ENCODE measurements at regions not wholly inside any gene's neighbourhood (a gene's known extent, or its start where the extent isn't known, plus 50 kb on each side); places are given as distances from the start of the nearest gene placed in this dataset.

GRCh38 chr12:91496337-91496736 is 313.7 kb upstream of the DCN start:
- Histone ChIP-seq H3K9me3 (ENCODE audit: insufficient read depth, low read depth) (no peaks in the 10 kb centered on the region), H3K9me2 (ENCODE audit: insufficient read depth) (no peaks in the 10 kb centered on the region), H3K79me2 (ENCODE audit: low read depth) (no peaks in the 10 kb centered on the region), H3K27ac (no peak overlapping the region), H3K27me3 (ENCODE audit: insufficient read depth, low read depth) (no peaks in the 10 kb centered on the region), H2AFZ (no peak overlapping the region), H3F3A (ENCODE audit: insufficient read depth, low read depth) (no peaks in the 10 kb centered on the region), H3K4me2 (no peak overlapping the region), H3K4me1 (replicated peaks; ENCODE audit: insufficient read depth) (no peaks in the 10 kb centered on the region), H4K20me1 (ENCODE audit: insufficient read depth) (no peaks in the 10 kb centered on the region), H3K4me3 (no peak overlapping the region), H3K36me3 (ENCODE audit: low read depth) (no peaks in the 10 kb centered on the region)
- no peak for TF ChIP-seq EZH2 (IDR thresholded peaks at IDR 0.05; ENCODE audit: low read depth)
- TF ChIP-seq, protein P1, sequence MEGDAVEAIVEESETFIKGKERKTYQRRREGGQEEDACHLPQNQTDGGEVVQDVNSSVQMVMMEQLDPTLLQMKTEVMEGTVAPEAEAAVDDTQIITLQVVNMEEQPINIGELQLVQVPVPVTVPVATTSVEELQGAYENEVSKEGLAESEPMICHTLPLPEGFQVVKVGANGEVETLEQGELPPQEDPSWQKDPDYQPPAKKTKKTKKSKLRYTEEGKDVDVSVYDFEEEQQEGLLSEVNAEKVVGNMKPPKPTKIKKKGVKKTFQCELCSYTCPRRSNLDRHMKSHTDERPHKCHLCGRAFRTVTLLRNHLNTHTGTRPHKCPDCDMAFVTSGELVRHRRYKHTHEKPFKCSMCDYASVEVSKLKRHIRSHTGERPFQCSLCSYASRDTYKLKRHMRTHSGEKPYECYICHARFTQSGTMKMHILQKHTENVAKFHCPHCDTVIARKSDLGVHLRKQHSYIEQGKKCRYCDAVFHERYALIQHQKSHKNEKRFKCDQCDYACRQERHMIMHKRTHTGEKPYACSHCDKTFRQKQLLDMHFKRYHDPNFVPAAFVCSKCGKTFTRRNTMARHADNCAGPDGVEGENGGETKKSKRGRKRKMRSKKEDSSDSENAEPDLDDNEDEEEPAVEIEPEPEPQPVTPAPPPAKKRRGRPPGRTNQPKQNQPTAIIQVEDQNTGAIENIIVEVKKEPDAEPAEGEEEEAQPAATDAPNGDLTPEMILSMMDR (conservative IDR thresholded peaks at IDR 0.05), result no peak
- DNase-seq, result no peak
- no TSS peak for BruUV-seq (replicated peaks)
- POLR2A ChIA-PET (ENCODE audit: unreplicated experiment), result interaction anchor here (0.6 kb wide), 1 partner anchor 228 kb away, joined by 3 read pairs; no protein-coding TSS in a partner anchor
- CTCF ChIA-PET, result no interaction called here
- intact Hi-C loops (cut with micrococcal nuclease; ENCODE audit: unreplicated experiment), result no loop called here

GRCh38 chr12:91493308-91493707 is 310.7 kb upstream of the DCN start:
- Histone ChIP-seq H4K20me1 (ENCODE audit: insufficient read depth) (no peaks in the 10 kb centered on the region), H3K9me2 (ENCODE audit: insufficient read depth) (no peaks in the 10 kb centered on the region), H3K27me3 (ENCODE audit: insufficient read depth, low read depth) (no peaks in the 10 kb centered on the region), H3K9me3 (ENCODE audit: insufficient read depth, low read depth) (no peaks in the 10 kb centered on the region), H3F3A (ENCODE audit: insufficient read depth, low read depth) (no peaks in the 10 kb centered on the region), H3K4me3 (no peak overlapping the region), H2AFZ (no peak overlapping the region), H3K36me3 (ENCODE audit: low read depth) (no peaks in the 10 kb centered on the region), H3K79me2 (ENCODE audit: low read depth) (no peaks in the 10 kb centered on the region), H3K4me2 (no peak overlapping the region), H3K27ac (no peak overlapping the region), H3K4me1 (replicated peaks; ENCODE audit: insufficient read depth) (no peaks in the 10 kb centered on the region)
- no peak for DNase-seq
- intact Hi-C loops (cut with micrococcal nuclease; ENCODE audit: unreplicated experiment), result no loop called here
- no TSS peak for BruUV-seq (replicated peaks)
- ChIA-PET CTCF (no interaction called here), POLR2A (ENCODE audit: unreplicated experiment) (no interaction called here)
- TF ChIP-seq, protein P1 (conservative IDR thresholded peaks at IDR 0.05), result no peak
- TF ChIP-seq EZH2 (IDR thresholded peaks at IDR 0.05; ENCODE audit: low read depth), result no peak

DNA sequence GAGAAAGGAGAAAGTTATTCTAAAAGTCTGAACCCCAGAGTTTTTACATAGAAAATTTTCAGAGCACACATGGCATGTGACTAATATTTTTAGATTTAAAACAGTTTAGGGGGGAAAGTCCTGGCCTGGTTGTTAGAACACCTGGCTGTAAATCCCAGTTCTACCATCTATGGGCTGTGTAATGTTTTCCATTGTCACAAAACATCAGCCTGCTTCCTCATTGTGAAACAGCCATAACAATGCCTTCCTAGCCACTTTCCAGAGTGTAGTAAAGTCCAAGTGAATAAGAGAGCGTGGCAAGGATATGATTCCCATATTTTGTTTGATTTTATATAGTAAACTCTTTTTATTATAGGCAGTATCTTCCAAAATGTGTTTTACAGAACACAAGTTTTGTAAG is 310.0 kb upstream of the DCN start:
- Histone ChIP-seq H3K36me3 (ENCODE audit: low read depth) (no peaks in the 10 kb centered on the region), H3K4me3 (no peak overlapping the region), H2AFZ (no peak overlapping the region), H3F3A (ENCODE audit: insufficient read depth, low read depth) (no peaks in the 10 kb centered on the region), H4K20me1 (ENCODE audit: insufficient read depth) (no peaks in the 10 kb centered on the region), H3K4me2 (no peak overlapping the region), H3K9me2 (ENCODE audit: insufficient read depth) (no peaks in the 10 kb centered on the region), H3K4me1 (replicated peaks; ENCODE audit: insufficient read depth) (no peaks in the 10 kb centered on the region), H3K27me3 (ENCODE audit: insufficient read depth, low read depth) (no peaks in the 10 kb centered on the region), H3K9me3 (ENCODE audit: insufficient read depth, low read depth) (no peaks in the 10 kb centered on the region), H3K27ac (no peak overlapping the region), H3K79me2 (ENCODE audit: low read depth) (no peaks in the 10 kb centered on the region)
- no TSS peak for BruUV-seq (replicated peaks)
- no peak for DNase-seq
- no peak for TF ChIP-seq EZH2 (IDR thresholded peaks at IDR 0.05; ENCODE audit: low read depth)
- TF ChIP-seq, protein P1 (conservative IDR thresholded peaks at IDR 0.05), result no peak
- ChIA-PET CTCF (no interaction called here), POLR2A (ENCODE audit: unreplicated experiment) (no interaction called here)
- intact Hi-C loops (cut with micrococcal nuclease; ENCODE audit: unreplicated experiment), result no loop called here

Data from PC-9 (cell line).